HepG2 (cell line): ENCODE measurements at regions not wholly inside any gene's neighbourhood (a gene's known extent, or its start where the extent isn't known, plus 50 kb on each side); places are given as distances from the start of the nearest gene placed in this dataset.
A peak's percentile ranks its signal among the peaks of the same experiment; 100 is the strongest.

ENCODE experiments used
- ARID5B ChIP-seq: IDR thresholded peaks from 2 replicates; pipeline ENCODE4 v1.4.0; 2020; ENCODE audit warnings: mild to moderate bottlenecking, missing genetic modification reagents
- BCL6 ChIP-seq: IDR thresholded peaks from 2 replicates; pipeline ENCODE4 v1.6.1; 2016; ENCODE audit warnings: missing genetic modification reagents, missing compliant biosample characterization
- BCLAF1 ChIP-seq: fragments of 450-650 bp; IDR thresholded peaks from 2 replicates; pipeline ENCODE4 v1.6.1; 2017; ENCODE audit warnings: mild to moderate bottlenecking
- HBP1 ChIP-seq: IDR thresholded peaks from 2 replicates; pipeline ENCODE4 v1.6.1; 2016; ENCODE audit warnings: low read depth, control low read depth
- HDAC1 ChIP-seq: sonication (generic); formaldehyde crosslinking; IDR thresholded peaks from 2 replicates; pipeline ENCODE4 v1.5.1; 2020; ENCODE audit warnings: mild to moderate bottlenecking, missing genetic modification reagents
- JDP2 ChIP-seq: sonication (generic); formaldehyde crosslinking; IDR thresholded peaks from 2 replicates; pipeline ENCODE4 v1.8.1; 2022; ENCODE audit warnings: missing genetic modification reagents, borderline replicate concordance
- KDM3A ChIP-seq: IDR thresholded peaks from 2 replicates; pipeline ENCODE4 v1.6.1; 2018; ENCODE audit warnings: low read depth, missing compliant biosample characterization
- MXD4 ChIP-seq: IDR thresholded peaks from 2 replicates; pipeline ENCODE4 v1.6.1; 2016; ENCODE audit warnings: mild to moderate bottlenecking, missing biosample characterization, missing genetic modification reagents
- NFRKB ChIP-seq: fragments of 450-650 bp; IDR thresholded peaks from 2 replicates; pipeline ENCODE4 v1.6.1; 2017
- PLRG1 ChIP-seq: fragments of 450-650 bp; conservative IDR thresholded peaks from 2 replicates; pipeline ENCODE4 v1.6.1; 2016
- YEATS4 ChIP-seq: sonication (generic); formaldehyde crosslinking; IDR thresholded peaks from 2 replicates; pipeline ENCODE4 v1.4.0; 2020; ENCODE audit warnings: missing genetic modification reagents, borderline replicate concordance
- ZFP36 ChIP-seq: fragments of 150-350 bp; IDR thresholded peaks from 2 replicates; pipeline ENCODE4 v1.6.1; 2018; ENCODE audit warnings: borderline replicate concordance, low read length, low read depth; ENCODE audit not compliant: partially characterized antibody
- ZNF124 ChIP-seq: sonication (generic); formaldehyde crosslinking; IDR thresholded peaks from 2 replicates; pipeline ENCODE4 v1.4.0; 2020; ENCODE audit warnings: missing genetic modification reagents
- ZNF260 ChIP-seq: sonication (generic); formaldehyde crosslinking; IDR thresholded peaks from 2 replicates; pipeline ENCODE4 v1.4.0; 2020; ENCODE audit warnings: missing genetic modification reagents, low read depth, mild to moderate bottlenecking, borderline replicate concordance
- ZNF414 ChIP-seq: sonication (generic); formaldehyde crosslinking; IDR thresholded peaks from 2 replicates; pipeline ENCODE4 v1.5.0; 2020; ENCODE audit warnings: missing genetic modification reagents
- ZNF687 ChIP-seq: sonication (generic); formaldehyde crosslinking; IDR thresholded peaks from 2 replicates; pipeline ENCODE4 v1.5.1; 2020; ENCODE audit warnings: mild to moderate bottlenecking, missing genetic modification reagents, moderate library complexity
- ZSCAN21 ChIP-seq: sonication (generic); formaldehyde crosslinking; IDR thresholded peaks from 2 replicates; pipeline ENCODE4 v1.8.0; 2022; ENCODE audit warnings: mild to moderate bottlenecking, missing genetic modification reagents, moderate library complexity, borderline replicate concordance

- TF ChIP-seq BCLAF1 (no peak), BCL6 (peak; percentile 1; the same call in 1 of the 2 replicates), ZSCAN21 (no peak), ZNF414 (CRISPR knock-in tag) (no peak), ARID5B (CRISPR knock-in tag) (peak; percentile 77), YEATS4 (CRISPR knock-in tag) (no peak), ZNF124 (CRISPR knock-in tag) (no peak), PLRG1 (no peak), JDP2 (CRISPR knock-in tag) (no peak), ZNF687 (CRISPR knock-in tag) (peak; percentile 31; the same call in 1 of the 2 replicates), HBP1 (CRISPR knock-in tag) (no peak), ZNF260 (CRISPR knock-in tag) (no peak), HDAC1 (CRISPR knock-in tag) (peak; percentile 58; the same call in 1 of the 2 replicates), KDM3A (CRISPR knock-in tag) (no peak), NFRKB (no peak), ZFP36 (no peak), MXD4 (CRISPR knock-in tag) (0 out of 2 replicates have a peak, but pooled peaks have one; percentile 42)
Observed at GRCh38 chr10:4661511-4662255, 164.3 kb upstream of the AKR1E2 start (continued).
